ENCODE measurements at regions not wholly inside any gene's neighbourhood (a gene's known extent, or its start where the extent isn't known, plus 50 kb on each side); places are given as distances from the start of the nearest gene placed in this dataset.
A peak's percentile ranks its signal among the peaks of the same experiment; 100 is the strongest.

- DNase-seq = no peak
Measured at GRCh38 chr3:104820959-104821358, 545.8 kb upstream of the ALCAM start.

DNA sequence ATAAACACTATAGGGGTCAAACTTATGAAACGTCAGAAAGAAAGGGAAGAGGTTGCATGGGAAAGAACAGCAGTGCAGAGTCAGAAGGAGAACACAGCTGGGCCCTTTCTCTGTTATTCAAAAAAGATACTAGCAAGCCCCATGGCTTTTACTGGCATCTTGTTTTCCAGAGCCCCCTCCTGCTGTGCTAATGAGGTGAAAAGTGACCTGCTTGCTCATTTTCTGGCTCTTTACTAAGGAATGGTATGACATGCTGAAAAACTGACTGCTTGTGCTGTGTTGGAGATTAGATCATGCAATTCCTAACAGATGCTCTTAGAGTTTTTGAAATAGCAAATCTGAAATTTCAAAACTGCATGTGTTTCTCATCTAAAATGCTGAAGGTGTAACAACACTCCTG is 541.6 kb upstream of the ALCAM start:
- no peak for DNase-seq

GRCh38 chr3:104831071-104831470 is 535.6 kb upstream of the ALCAM start:
- no peak for DNase-seq

DNA sequence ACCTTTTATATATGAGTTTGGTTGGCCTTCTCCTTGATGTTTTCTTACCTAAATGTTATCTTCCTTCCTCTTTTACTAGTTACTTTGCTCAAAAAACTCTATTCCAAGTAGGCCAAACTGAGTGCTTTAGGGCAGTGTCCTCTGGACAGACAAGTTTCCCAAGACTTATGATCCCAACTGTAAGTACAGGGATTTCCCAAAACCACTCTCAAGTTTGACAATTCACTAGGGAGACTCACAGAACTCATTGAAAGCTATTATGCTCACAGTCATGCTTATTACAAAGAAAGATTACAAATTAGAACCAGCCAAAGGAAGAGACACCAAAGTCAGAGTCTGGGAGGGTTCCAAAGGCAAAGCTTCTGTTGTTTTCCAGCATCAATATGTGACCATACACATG is 534.2 kb upstream of the ALCAM start:
- DNase-seq = no peak

- no peak for DNase-seq
Measured at GRCh38 chr3:104835376-104835775, 531.3 kb upstream of the ALCAM start.

DNA sequence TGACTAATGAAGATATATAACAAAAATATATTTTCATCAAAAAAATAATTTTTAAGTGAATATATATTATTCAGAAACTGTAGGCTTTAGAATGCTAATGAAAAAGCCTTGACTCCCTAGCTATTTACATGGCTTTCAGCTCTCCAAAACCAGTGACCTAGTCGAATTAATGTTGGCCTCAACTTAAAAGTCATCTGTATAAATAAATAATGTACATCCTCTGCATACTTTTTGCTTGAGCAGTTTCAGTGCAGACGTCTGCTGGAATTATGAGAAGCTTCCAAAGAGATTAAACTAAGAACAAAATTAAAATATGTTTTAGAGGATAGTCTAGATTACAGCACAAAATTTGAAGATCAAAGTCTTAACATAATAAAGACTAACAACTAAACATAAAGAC is 520.4 kb upstream of the ALCAM start:
- DNase-seq = no peak

DNA sequence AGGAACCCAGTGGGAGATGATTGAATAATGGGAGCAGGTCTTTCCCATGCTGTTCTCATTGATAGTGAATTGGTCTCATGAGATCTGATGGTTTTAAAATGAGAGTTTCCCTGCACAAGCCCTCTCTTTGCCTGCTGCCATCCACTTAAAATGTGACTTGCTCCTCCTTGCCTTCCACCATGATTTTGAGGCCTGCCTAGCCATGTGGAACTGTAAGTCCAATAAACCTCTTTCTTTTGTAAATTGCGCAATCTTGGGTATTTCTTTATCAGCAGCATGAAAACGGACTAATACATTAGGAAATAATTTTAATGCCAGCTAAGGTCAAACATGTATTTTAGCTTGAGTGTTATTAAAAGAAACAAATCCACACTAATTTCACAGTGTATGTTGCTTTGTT is 517.6 kb upstream of the ALCAM start:
- DNase-seq = no peak

DNA sequence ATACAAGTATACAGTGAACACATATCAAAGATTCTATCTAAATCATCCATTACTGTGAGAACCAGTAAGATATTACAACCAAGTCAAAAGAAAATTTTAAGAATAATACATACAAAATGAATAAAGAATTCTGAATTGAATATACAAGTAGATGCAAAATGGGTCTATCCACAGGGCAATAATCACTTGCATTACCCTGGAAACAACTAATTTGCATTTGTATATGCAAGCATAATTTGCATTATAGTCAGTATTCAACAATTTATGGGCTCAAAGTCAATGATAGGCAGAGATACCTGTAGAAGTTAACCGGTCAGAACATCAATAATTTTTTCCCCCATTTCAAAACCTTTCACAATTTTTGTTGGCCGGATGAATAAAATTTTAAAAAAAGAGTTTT is 512.2 kb upstream of the ALCAM start:
- DNase-seq = no peak

GRCh38 chr3:104855702-104856101 is 511.0 kb upstream of the ALCAM start:
- DNase-seq = no peak

DNA sequence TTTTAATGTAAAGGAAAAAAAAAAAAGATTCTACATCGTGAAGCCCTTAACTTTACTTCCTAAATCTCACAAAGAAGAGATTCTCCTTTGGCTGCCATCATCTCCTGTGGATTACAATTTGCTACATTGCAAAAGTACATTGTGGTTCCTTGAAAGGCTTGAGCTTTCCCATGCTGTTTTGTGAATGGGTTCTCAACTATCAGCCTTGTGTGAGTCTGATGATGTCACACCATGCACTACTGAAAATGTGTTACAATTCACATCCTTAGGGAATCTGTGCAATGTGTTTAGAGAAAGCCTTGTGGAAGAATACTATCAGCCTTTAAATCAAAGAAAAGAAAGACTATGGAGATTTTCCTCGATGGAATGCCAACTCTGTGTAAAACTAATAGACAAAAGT is 510.0 kb upstream of the ALCAM start:
- peak; percentile 25 for DNase-seq

GRCh38 chr3:104868291-104868690 is 498.4 kb upstream of the ALCAM start:
- DNase-seq = no peak

GRCh38 chr3:104870276-104870675 is 496.4 kb upstream of the ALCAM start:
- DNase-seq = no peak

DNA sequence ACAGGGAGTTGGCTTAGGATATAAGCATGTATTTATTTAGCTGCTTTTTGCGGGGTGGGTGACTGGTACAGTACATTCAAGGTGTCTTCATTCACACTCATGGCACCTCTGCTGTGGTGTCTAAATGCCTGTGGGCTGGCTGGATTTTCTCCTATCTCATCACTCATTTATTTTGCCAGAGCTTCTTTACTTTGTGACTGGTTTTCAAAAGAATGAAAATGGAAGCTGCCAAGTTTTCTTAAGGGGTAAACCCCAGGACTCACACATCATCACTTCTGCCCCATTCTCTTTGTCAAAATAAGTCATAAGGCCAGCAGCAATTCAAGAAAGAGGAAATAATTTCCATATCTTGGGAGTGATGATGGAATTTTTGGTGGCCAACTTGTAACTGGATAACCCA is 493.4 kb upstream of the ALCAM start:
- no peak for DNase-seq

DNA sequence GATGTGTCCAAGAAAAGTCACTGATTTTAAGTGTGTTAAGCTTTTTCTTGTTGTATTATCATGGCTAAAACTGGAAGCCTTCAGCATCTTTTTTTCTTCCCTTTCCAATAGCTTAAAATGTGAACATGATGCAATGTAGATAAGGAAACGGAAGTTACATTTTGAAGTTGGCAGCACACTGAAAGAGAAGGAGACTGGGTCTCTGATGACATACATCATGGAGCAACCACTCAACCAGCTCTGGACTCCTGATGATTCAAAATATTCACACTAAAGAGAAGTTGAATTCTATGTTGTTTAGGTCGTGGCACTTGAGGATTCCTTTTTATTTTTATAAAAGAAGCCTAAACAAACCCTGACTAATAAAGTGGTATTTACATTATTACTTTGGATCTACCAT is 488.3 kb upstream of the ALCAM start:
- DNase-seq = no peak

- DNase-seq = no peak
Measured at GRCh38 chr3:104879919-104880318, 486.8 kb upstream of the ALCAM start.

- DNase-seq = no peak
Measured at GRCh38 chr3:104885214-104885814, 481.4 kb upstream of the ALCAM start.

- DNase-seq = no peak
Measured at GRCh38 chr3:104886220-104886995, 480.3 kb upstream of the ALCAM start.

DNA sequence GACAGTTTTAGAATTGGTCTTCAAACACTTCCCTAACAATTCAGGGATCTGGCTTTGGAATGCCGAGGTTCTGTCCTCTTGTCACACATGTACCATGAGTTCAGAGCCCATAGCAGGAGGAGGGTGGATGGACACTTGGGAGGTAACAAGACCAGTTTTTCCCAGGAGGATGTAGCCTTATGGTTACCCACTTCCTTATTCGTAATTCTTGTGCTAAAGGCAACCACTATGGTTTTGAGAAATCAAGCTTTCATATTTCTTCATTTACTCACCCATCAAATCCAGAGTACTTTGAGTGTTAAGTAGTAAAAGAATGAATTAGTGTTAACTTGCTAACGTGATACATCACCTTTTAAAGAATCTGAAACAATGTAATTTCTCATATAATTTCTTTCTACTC is 479.6 kb upstream of the ALCAM start:
- no peak for DNase-seq

DNA sequence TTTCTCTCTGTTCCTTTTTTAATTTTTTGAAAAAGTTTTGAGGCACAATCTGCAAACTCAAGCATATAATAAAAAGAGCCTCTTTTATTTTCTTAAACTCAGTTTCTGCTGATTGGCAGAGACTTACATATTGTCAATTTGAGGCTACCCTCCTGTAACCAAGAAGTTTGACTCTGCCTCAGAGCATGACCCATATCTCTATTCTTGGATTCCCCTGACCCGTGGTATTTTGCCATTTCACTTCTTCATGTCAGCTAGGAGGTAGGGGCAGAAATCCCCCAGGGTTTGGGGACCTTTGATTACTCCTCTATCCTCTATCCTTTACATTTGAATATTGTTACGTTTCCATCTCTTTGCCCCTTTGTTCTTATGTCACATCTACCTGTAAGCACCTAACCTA is 479.1 kb upstream of the ALCAM start:
- DNase-seq = no peak

GRCh38 chr3:104892044-104892443 is 474.7 kb upstream of the ALCAM start:
- no peak for DNase-seq

DNA sequence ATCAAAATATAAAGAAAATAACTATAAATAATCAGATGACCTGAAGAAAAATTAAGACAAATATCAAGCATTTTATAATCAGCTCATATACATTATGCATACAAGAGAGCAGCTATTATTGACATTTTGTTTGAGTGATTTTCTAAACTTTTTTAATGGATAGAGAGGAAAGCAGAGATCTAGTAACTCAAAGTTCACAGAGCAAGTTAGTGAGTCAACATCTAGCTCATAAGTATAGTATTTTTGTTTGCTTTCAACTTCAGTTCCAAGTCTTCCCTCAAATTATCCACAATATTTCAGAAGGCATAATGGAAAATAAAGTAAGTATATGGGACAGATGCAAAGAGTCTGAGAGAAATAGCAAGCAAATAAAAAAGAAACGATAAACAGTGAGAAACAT is 470.1 kb upstream of the ALCAM start:
- DNase-seq = no peak

GRCh38 chr3:104901396-104901795 is 465.3 kb upstream of the ALCAM start:
- DNase-seq = no peak

- DNase-seq = no peak
Measured at GRCh38 chr3:104903064-104903463, 463.6 kb upstream of the ALCAM start.

DNA sequence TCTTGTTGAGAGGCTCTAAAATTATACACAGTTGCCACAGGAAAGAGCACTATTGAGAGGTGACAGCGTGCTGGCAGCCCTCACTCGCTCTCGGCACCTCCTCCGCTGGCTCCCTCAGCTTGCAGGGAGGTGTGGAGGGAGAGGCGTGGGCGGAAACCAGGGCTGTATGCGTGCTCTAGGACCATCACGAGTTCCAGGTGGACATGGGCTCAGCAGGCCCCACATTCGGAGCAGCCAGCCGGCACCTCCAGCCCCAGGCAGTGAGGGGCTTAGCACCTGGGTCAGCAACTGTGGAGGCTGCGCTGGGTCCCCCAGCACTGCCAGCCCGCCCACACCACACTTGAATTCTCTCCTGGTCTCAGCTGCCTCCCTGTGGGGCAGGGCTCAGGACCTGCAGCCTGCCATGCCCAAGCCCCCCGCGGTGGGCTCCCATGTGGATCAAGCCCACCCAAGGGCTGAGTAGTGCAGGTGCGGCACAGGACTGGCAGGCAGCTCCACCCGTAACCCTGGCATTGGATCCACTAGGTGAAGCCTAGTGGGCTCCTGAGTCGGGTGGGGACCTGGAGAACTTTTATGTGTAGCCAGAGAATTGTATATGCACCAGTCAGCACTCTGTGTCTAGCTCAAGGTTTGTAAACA is 460.6 kb upstream of the ALCAM start:
- DNase-seq = no peak

DNA sequence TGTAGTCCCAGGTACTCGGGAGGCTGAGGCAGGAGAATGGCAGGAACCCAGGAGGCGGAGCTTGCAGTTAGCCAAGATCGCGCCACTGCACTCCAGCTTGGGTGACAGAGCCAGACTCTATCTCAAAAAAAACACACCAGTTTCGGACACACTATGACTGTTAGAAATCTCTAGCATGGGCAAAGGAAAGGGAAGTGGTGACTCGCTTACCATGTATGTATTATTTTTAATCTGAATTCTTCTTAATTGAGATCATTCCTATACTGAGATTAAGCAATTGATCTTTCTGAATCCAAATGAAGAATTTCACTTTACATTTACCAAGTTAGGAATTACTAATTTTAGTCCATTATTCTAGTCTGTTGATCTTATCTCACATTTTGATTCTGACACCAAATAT is 459.2 kb upstream of the ALCAM start:
- no peak for DNase-seq

Data from NCI-H82 (cell line).